Right lobe of liver (tissue), 6 donors: ENCODE measurements at regions not wholly inside any gene's neighbourhood (a gene's known extent, or its start where the extent isn't known, plus 50 kb on each side); places are given as distances from the start of the nearest gene placed in this dataset.

Experiments used
- ATAC-seq, 4 donors: fragments of 200-7000 bp; cut with Tn5 transposase; one replicate each; pipeline ENCODE4 v1.9.1; 2020; ENCODE audit warnings: mild to moderate bottlenecking in 4 of 4, moderate library complexity in 4 of 4
- DNase-seq, 3 donors: peaks; one replicate each; pipeline ENCODE4 v3.0.0-alpha.2; 2020
- H3K27ac ChIP-seq, 3 donors: fragments of 200-600 bp; one replicate each; pipeline ENCODE4 v1.8.0; 2022
- H3K27me3 ChIP-seq, 2 donors: fragments of 200-600 bp; one replicate each; pipeline ENCODE4 v1.8.0; 2022
- H3K36me3 ChIP-seq, 4 donors: fragments of 200-600 bp; sonication (generic) in 1 of 4; one replicate each; pipeline versions ENCODE4 v1.5.1 to v1.8.0; 2017 to 2022; ENCODE audit warnings: control low read depth in 1 of 4
- H3K4me1 ChIP-seq, 4 donors: fragments of 200-600 bp; sonication (generic) in 1 of 4; one replicate each; pipeline versions ENCODE4 v1.5.1 to v1.8.0; 2017 to 2022; ENCODE audit warnings: control low read depth in 1 of 4
- H3K4me3 ChIP-seq, 3 donors: fragments of 200-600 bp; one replicate each; pipeline ENCODE4 v1.8.0; 2022
- H3K9me3 ChIP-seq, 4 donors: fragments of 200-600 bp; sonication (generic) in 1 of 4; one replicate each; pipeline versions ENCODE4 v1.5.1 to v1.8.0; 2017 to 2022; ENCODE audit warnings: control low read depth in 1 of 4
- CTCF ChIP-seq, 4 donors: fragments of 200-600 bp in 3 of 4; fragments of 450-650 bp in 1 of 4; IDR thresholded peaks; one replicate each; pipeline versions ENCODE4 v1.5.1 to v1.8.0; 2016 to 2022; ENCODE audit warnings: antibody characterized with exemption in 4 of 4, mild to moderate bottlenecking in 2 of 4
- POLR2A ChIP-seq: fragments of 450-650 bp; IDR thresholded peaks from one replicate; pipeline ENCODE4 v1.6.1; 2017; ENCODE audit warnings: antibody characterized with exemption, mild to moderate bottlenecking
- WGBS: methylation state at CpG from one replicate; pipeline ENCODE4 v1.1.6; 2018; ENCODE audit warnings: low coverage, low lambda C conversion rate; ENCODE audit not compliant: insufficient coverage; ENCODE audit errors: missing lambda C conversion rate; 5-methylcytosine and 5-hydroxymethylcytosine counted together
- intact Hi-C, 2 donors: fragments of 100-400 bp; cut with DNase I; formaldehyde crosslinking; loops; one replicate each; pipeline versions ENCODE4 v1.11.2 to v1.14.1; 2022
- donor health status: DM: no; HTN: yes; CAD: no.
- donor health status: DM: no; HTN: no; CAD: no.
- donor health status: DM: no; HTN: no; CAD: no.
- donor health status: DM: no; HTN: yes; CAD: no.
- donor health status: DM: no; HTN: yes; CAD: no.

GRCh38 chr2:16308816-16309215 lies 356.8 kb downstream of the CYRIA start:
- Histone ChIP-seq H3K4me1 (no peaks in the 10 kb centered on the region), H3K27ac (no peak overlapping the region), H3K36me3 (no peaks in the 10 kb centered on the region), H3K4me3 (no peak overlapping the region), H3K27me3 (no peaks in the 10 kb centered on the region), H3K9me3 (no peaks in the 10 kb centered on the region)
- ATAC-seq, result no peak
- no peak for TF ChIP-seq CTCF (IDR thresholded peaks at IDR 0.05)
- TF ChIP-seq POLR2A, result no peak
- no peak for DNase-seq
- intact Hi-C loops, result no loop called here
- 77% methylated on average over 2 of the region's 2 CpGs for WGBS

GRCh38 chr2:16304876-16305590 lies 360.6 kb downstream of the CYRIA start:
- WGBS, result 13% methylated on average over 2 of the region's 2 CpGs
- DNase-seq (no peak), ATAC-seq (no peak)
- Histone ChIP-seq H3K4me3 (no peak overlapping the region), H3K27me3 (peaks cover 0 to 5% of the 10 kb centered on the region in 2 donors), H3K9me3 (no peaks in the 10 kb centered on the region), H3K36me3 (no peaks in the 10 kb centered on the region), H3K4me1 (no peaks in the 10 kb centered on the region), H3K27ac (no peak overlapping the region)
- TF ChIP-seq CTCF (IDR thresholded peaks at IDR 0.05), result no peak
- no peak for TF ChIP-seq POLR2A
- intact Hi-C loops, result no loop called here

- Histone ChIP-seq H3K4me1 (no peaks in the 10 kb centered on the region), H3K4me3 (no peak overlapping the region), H3K9me3 (no peaks in the 10 kb centered on the region), H3K27me3 (peaks cover 0 to 5% of the 10 kb centered on the region in 2 donors), H3K27ac (no peak overlapping the region), H3K36me3 (no peaks in the 10 kb centered on the region)
- 38% methylated on average over 8 of the region's 8 CpGs for WGBS
- ATAC-seq (no peak), DNase-seq (no peak)
- intact Hi-C loops, result no loop called here
- TF ChIP-seq POLR2A, result no peak
- no peak for TF ChIP-seq CTCF (IDR thresholded peaks at IDR 0.05)
Observed at GRCh38 chr2:16303761-16304160, 361.9 kb downstream of the CYRIA start.

GRCh38 chr2:16303273-16303577 lies 362.4 kb downstream of the CYRIA start:
- no peaks in the 10 kb centered on the region for H3K9me3 ChIP-seq
- no peak overlapping the region for H3K27ac ChIP-seq
- no peak overlapping the region for H3K4me3 ChIP-seq
- TF ChIP-seq CTCF (IDR thresholded peaks at IDR 0.05) (no peak), POLR2A (no peak)
- no peak for ATAC-seq
- H3K36me3 ChIP-seq, result no peaks in the 10 kb centered on the region
- WGBS, result 14% methylated on average over 6 of the region's 6 CpGs
- H3K27me3 ChIP-seq, result peaks cover 0 to 5% of the 10 kb centered on the region in 2 donors
- intact Hi-C loops, result no loop called here
- DNase-seq, result no peak
- H3K4me1 ChIP-seq, result no peaks in the 10 kb centered on the region
